ENCODE measurements at regions not wholly inside any gene's neighbourhood (a gene's known extent, or its start where the extent isn't known, plus 50 kb on each side); places are given as distances from the start of the nearest gene placed in this dataset.
"Not testable (repeated sequence)": the region's sequence is repeated elsewhere in the genome, so short reads cannot be mapped to it uniquely, and the experiment has no call there.

GRCh38 chr9:102769307-102769706, 225.8 kb upstream of the CYLC2 start:
- no peaks in the 10 kb centered on the region for H3K36me3 Mint-ChIP-seq
- Histone ChIP-seq H3K4me1 (ENCODE audit: control insufficient read depth in 2 of 2, insufficient read depth in 2 of 2, low read length in 2 of 2) (no peaks in the 10 kb centered on the region), H3K27ac (ENCODE audit: low read depth, low read length) (no peak overlapping the region), H3K36me3 (ENCODE audit: control insufficient read depth in 2 of 3, insufficient read depth in 3 of 3, low read length in 3 of 3) (no peaks in the 10 kb centered on the region), H3K4me3 (ENCODE audit: low read length) (no peak overlapping the region), H3K27me3 (ENCODE audit: control insufficient read depth in 2 of 2, insufficient read depth in 2 of 2, low read length in 2 of 2) (no peaks in the 10 kb centered on the region), H3K9me3 (ENCODE audit: control insufficient read depth in 2 of 3, low read length in 3 of 3) (no peaks in the 10 kb centered on the region)
- H3K27ac Mint-ChIP-seq, result no peak overlapping the region
- H3K9me3 Mint-ChIP-seq, result peaks cover 0 to 25% (median 4%) of the 10 kb centered on the region in 11 donors
- intact Hi-C loops (cut with micrococcal nuclease), result no loop called here
- no peak for ATAC-seq
- no peak for DNase-seq
- H3K27me3 Mint-ChIP-seq, result no peaks in the 10 kb centered on the region
- CTCF ChIA-PET, result no interaction called here
- H3K4me3 Mint-ChIP-seq, result no peak overlapping the region
- H3K4me1 Mint-ChIP-seq, result no peaks in the 10 kb centered on the region
- POLR2A ChIA-PET, result no interaction called here

- CTCF ChIA-PET, result no interaction called here
- H3K36me3 ChIP-seq (ENCODE audit: control insufficient read depth in 2 of 3, insufficient read depth in 3 of 3, low read length in 3 of 3), result no peaks in the 10 kb centered on the region
- no peak overlapping the region for H3K27ac ChIP-seq (ENCODE audit: low read depth, low read length)
- no peaks in the 10 kb centered on the region for H3K9me3 ChIP-seq (ENCODE audit: control insufficient read depth in 2 of 3, low read length in 3 of 3)
- Mint-ChIP-seq H3K27ac (no peak overlapping the region), H3K9me3 (peaks cover 0 to 32% (median 4%) of the 10 kb centered on the region in 11 donors), H3K4me3 (no peak overlapping the region), H3K36me3 (no peaks in the 10 kb centered on the region), H3K27me3 (no peaks in the 10 kb centered on the region), H3K4me1 (no peaks in the 10 kb centered on the region)
- no peaks in the 10 kb centered on the region for H3K4me1 ChIP-seq (ENCODE audit: control insufficient read depth in 2 of 2, insufficient read depth in 2 of 2, low read length in 2 of 2)
- POLR2A ChIA-PET, result no interaction called here
- ATAC-seq (no peak), DNase-seq (no peak)
- no peaks in the 10 kb centered on the region for H3K27me3 ChIP-seq (ENCODE audit: control insufficient read depth in 2 of 2, insufficient read depth in 2 of 2, low read length in 2 of 2)
- no peak overlapping the region for H3K4me3 ChIP-seq (ENCODE audit: low read length)
- intact Hi-C loops (cut with micrococcal nuclease), result no loop called here
Measured at GRCh38 chr9:102768002-102768401, 227.1 kb upstream of the CYLC2 start.

- no peaks in the 10 kb centered on the region for H3K27me3 Mint-ChIP-seq
- H3K4me3 Mint-ChIP-seq, result no peak overlapping the region
- Histone ChIP-seq H3K4me1 (ENCODE audit: control insufficient read depth in 2 of 2, insufficient read depth in 2 of 2, low read length in 2 of 2) (no peaks in the 10 kb centered on the region), H3K27me3 (ENCODE audit: control insufficient read depth in 2 of 2, insufficient read depth in 2 of 2, low read length in 2 of 2) (no peaks in the 10 kb centered on the region), H3K9me3 (ENCODE audit: control insufficient read depth in 2 of 3, low read length in 3 of 3) (no peaks in the 10 kb centered on the region), H3K27ac (ENCODE audit: low read depth, low read length) (no peak overlapping the region), H3K36me3 (ENCODE audit: control insufficient read depth in 2 of 3, insufficient read depth in 3 of 3, low read length in 3 of 3) (no peaks in the 10 kb centered on the region), H3K4me3 (ENCODE audit: low read length) (no peak overlapping the region)
- intact Hi-C loops (cut with micrococcal nuclease), result no loop called here
- no peak overlapping the region for H3K27ac Mint-ChIP-seq
- DNase-seq (no peak), ATAC-seq (no peak)
- CTCF ChIA-PET, result no interaction called here
- no peaks in the 10 kb centered on the region for H3K4me1 Mint-ChIP-seq
- POLR2A ChIA-PET, result no interaction called here
- no peaks in the 10 kb centered on the region for H3K36me3 Mint-ChIP-seq
- H3K9me3 Mint-ChIP-seq, result peaks cover 0 to 33% (median 4%) of the 10 kb centered on the region in 11 donors
Measured at GRCh38 chr9:102767076-102767475, 228.1 kb upstream of the CYLC2 start.

- Mint-ChIP-seq H3K27ac (no peak overlapping the region), H3K4me1 (no peaks in the 10 kb centered on the region), H3K9me3 (peaks cover 2 to 26% (median 17%) of the 10 kb centered on the region in 11 donors), H3K27me3 (no peaks in the 10 kb centered on the region), H3K36me3 (no peaks in the 10 kb centered on the region), H3K4me3 (no peak overlapping the region)
- Histone ChIP-seq H3K9me3 (ENCODE audit: control insufficient read depth in 2 of 3, low read length in 3 of 3) (no peaks in the 10 kb centered on the region), H3K4me1 (ENCODE audit: control insufficient read depth in 2 of 2, insufficient read depth in 2 of 2, low read length in 2 of 2) (no peaks in the 10 kb centered on the region), H3K27me3 (ENCODE audit: control insufficient read depth in 2 of 2, insufficient read depth in 2 of 2, low read length in 2 of 2) (no peaks in the 10 kb centered on the region), H3K4me3 (ENCODE audit: low read length) (no peak overlapping the region), H3K36me3 (ENCODE audit: control insufficient read depth in 2 of 3, insufficient read depth in 3 of 3, low read length in 3 of 3) (no peaks in the 10 kb centered on the region), H3K27ac (ENCODE audit: low read depth, low read length) (no peak overlapping the region)
- CTCF ChIA-PET, result no interaction called here
- POLR2A ChIA-PET, result no interaction called here
- DNase-seq (no peak), ATAC-seq (no peak)
- intact Hi-C loops (cut with micrococcal nuclease), result no loop called here
Measured at GRCh38 chr9:102740578-102740977, 254.6 kb upstream of the CYLC2 start.

GRCh38 chr9:102728946-102729345, 266.2 kb upstream of the CYLC2 start:
- Histone ChIP-seq H3K4me3 (ENCODE audit: low read length) (no peak overlapping the region), H3K27ac (ENCODE audit: low read depth, low read length) (no peak overlapping the region), H3K27me3 (ENCODE audit: control insufficient read depth in 2 of 2, insufficient read depth in 2 of 2, low read length in 2 of 2) (no peaks in the 10 kb centered on the region), H3K9me3 (ENCODE audit: control insufficient read depth in 2 of 3, low read length in 3 of 3) (no peaks in the 10 kb centered on the region), H3K4me1 (ENCODE audit: control insufficient read depth in 2 of 2, insufficient read depth in 2 of 2, low read length in 2 of 2) (no peaks in the 10 kb centered on the region), H3K36me3 (ENCODE audit: control insufficient read depth in 2 of 3, insufficient read depth in 3 of 3, low read length in 3 of 3) (no peaks in the 10 kb centered on the region)
- DNase-seq (no peak), ATAC-seq (no peak)
- intact Hi-C loops (cut with micrococcal nuclease), result no loop called here
- Mint-ChIP-seq H3K4me1 (no peaks in the 10 kb centered on the region), H3K9me3 (peaks cover 0 to 28% (median 11%) of the 10 kb centered on the region in 11 donors), H3K27me3 (no peaks in the 10 kb centered on the region), H3K27ac (no peak overlapping the region), H3K36me3 (peaks cover 0 to 5% (median 0%) of the 10 kb centered on the region in 5 donors), H3K4me3 (no peak overlapping the region)
- CTCF ChIA-PET, result no interaction called here
- POLR2A ChIA-PET, result no interaction called here

GRCh38 chr9:102714184-102714583, 280.9 kb upstream of the CYLC2 start:
- ChIA-PET CTCF (no interaction called here), POLR2A (no interaction called here)
- Histone ChIP-seq H3K4me3 (ENCODE audit: low read length) (no peak overlapping the region), H3K9me3 (ENCODE audit: control insufficient read depth in 2 of 3, low read length in 3 of 3) (peaks cover 0 to 5% (median 0%) of the 10 kb centered on the region in 3 experiments), H3K4me1 (ENCODE audit: control insufficient read depth in 2 of 2, insufficient read depth in 2 of 2, low read length in 2 of 2) (no peaks in the 10 kb centered on the region), H3K36me3 (ENCODE audit: control insufficient read depth in 2 of 3, insufficient read depth in 3 of 3, low read length in 3 of 3) (no peaks in the 10 kb centered on the region), H3K27ac (ENCODE audit: low read depth, low read length) (no peak overlapping the region), H3K27me3 (ENCODE audit: control insufficient read depth in 2 of 2, insufficient read depth in 2 of 2, low read length in 2 of 2) (no peaks in the 10 kb centered on the region)
- Mint-ChIP-seq H3K4me1 (no peaks in the 10 kb centered on the region), H3K36me3 (no peaks in the 10 kb centered on the region), H3K27me3 (no peaks in the 10 kb centered on the region), H3K27ac (no peak overlapping the region), H3K4me3 (no peak overlapping the region), H3K9me3 (peaks cover 4 to 34% (median 12%) of the 10 kb centered on the region in 11 donors)
- intact Hi-C loops (cut with micrococcal nuclease), result no loop called here
- DNase-seq (no peak), ATAC-seq (no peak)

GRCh38 chr9:102712910-102713309, 282.2 kb upstream of the CYLC2 start:
- H3K27me3 ChIP-seq (ENCODE audit: control insufficient read depth in 2 of 2, insufficient read depth in 2 of 2, low read length in 2 of 2); H3K9me3 ChIP-seq (ENCODE audit: control insufficient read depth in 2 of 3, low read length in 3 of 3); H3K4me3 ChIP-seq (ENCODE audit: low read length); H3K27ac ChIP-seq (ENCODE audit: low read depth, low read length); H3K27ac Mint-ChIP-seq; POLR2A ChIA-PET; H3K36me3 ChIP-seq (ENCODE audit: control insufficient read depth in 2 of 3, insufficient read depth in 3 of 3, low read length in 3 of 3); H3K4me1 Mint-ChIP-seq; ATAC-seq; H3K27me3 Mint-ChIP-seq; DNase-seq; CTCF ChIA-PET; H3K4me3 Mint-ChIP-seq; intact Hi-C loops (cut with micrococcal nuclease); H3K36me3 Mint-ChIP-seq; H3K4me1 ChIP-seq (ENCODE audit: control insufficient read depth in 2 of 2, insufficient read depth in 2 of 2, low read length in 2 of 2): not testable (repeated sequence)
- H3K9me3 Mint-ChIP-seq, result peaks cover 3 to 32% (median 12%) of the 10 kb centered on the region in 11 donors
